Loucy (cell line): ENCODE measurements at regions not wholly inside any gene's neighbourhood (a gene's known extent, or its start where the extent isn't known, plus 50 kb on each side); places are given as distances from the start of the nearest gene placed in this dataset.

Experiments used
- H2AFZ ChIP-seq: fragments of 200-600 bp; sonication (generic); 2 replicates; pipeline ENCODE4 v1.6.0; 2016; ENCODE audit warnings: antibody characterized with exemption, mild to moderate bottlenecking, low read length, moderate library complexity
- H3F3A ChIP-seq: fragments of 200-600 bp; 2 replicates; pipeline ENCODE4 v1.6.0; 2016; ENCODE audit warnings: antibody characterized with exemption, low read depth, mild to moderate bottlenecking
- H3K27me3 ChIP-seq: fragments of 200-600 bp; sonication (generic); 2 replicates; pipeline ENCODE4 v1.6.1; 2014; ENCODE audit warnings: low read length, mild to moderate bottlenecking; ENCODE audit not compliant: insufficient read depth, poor library complexity, severe bottlenecking
- H3K36me3 ChIP-seq: fragments of 200-600 bp; sonication (generic); 2 replicates; pipeline ENCODE4 v1.6.1; 2016; ENCODE audit warnings: low read length; ENCODE audit not compliant: insufficient read depth
- H3K4me1 ChIP-seq: fragments of 200-600 bp; sonication (generic); 2 replicates; pipeline ENCODE4 v1.5.1; 2014; ENCODE audit warnings: low read length, mild to moderate bottlenecking; ENCODE audit not compliant: insufficient read depth, poor library complexity, severe bottlenecking
- H3K4me2 ChIP-seq: fragments of 200-600 bp; sonication (generic); 2 replicates; pipeline ENCODE4 v1.6.0; 2014; ENCODE audit warnings: antibody characterized with exemption, low read length, low read depth, mild to moderate bottlenecking; ENCODE audit not compliant: poor library complexity, severe bottlenecking
- H3K4me3 ChIP-seq: fragments of 200-600 bp; sonication (generic); 2 replicates; pipeline ENCODE4 v1.5.1; 2014; ENCODE audit warnings: low read length, mild to moderate bottlenecking, mixed read lengths; ENCODE audit not compliant: poor library complexity, severe bottlenecking
- H3K79me2 ChIP-seq: fragments of 200-600 bp; sonication (generic); 2 replicates; pipeline ENCODE4 v1.6.1; 2014; ENCODE audit warnings: low read length; ENCODE audit not compliant: insufficient read depth
- H3K9ac ChIP-seq: fragments of 200-600 bp; sonication (generic); 2 replicates; pipeline ENCODE4 v1.6.0; 2014; ENCODE audit warnings: mild to moderate bottlenecking, low read depth, low read length, moderate library complexity; ENCODE audit not compliant: poor library complexity, severe bottlenecking
- H3K9me2 ChIP-seq: fragments of 200-600 bp; sonication (generic); replicated peaks from 2 replicates; pipeline ENCODE4 v1.6.1; 2016; ENCODE audit warnings: low read depth, low read length, mixed read lengths
- H3K9me3 ChIP-seq: fragments of 200-600 bp; sonication (generic); 2 replicates; pipeline ENCODE4 v1.6.1; 2014; ENCODE audit warnings: mild to moderate bottlenecking, antibody characterized with exemption, low read length, low read depth; ENCODE audit not compliant: insufficient read depth
- H4K20me1 ChIP-seq: fragments of 200-600 bp; sonication (generic); 2 replicates; pipeline ENCODE4 v1.6.0; 2014; ENCODE audit warnings: antibody characterized with exemption, low read length, mild to moderate bottlenecking; ENCODE audit not compliant: insufficient read depth, poor library complexity, severe bottlenecking
- CTCF ChIP-seq: fragments of 200-600 bp; sonication (generic); conservative IDR thresholded peaks from 2 replicates; pipeline ENCODE4 v1.5.1; 2014; ENCODE audit warnings: mild to moderate bottlenecking, antibody characterized with exemption, low read length
- EZH2phosphoT487 ChIP-seq: fragments of 200-600 bp; IDR thresholded peaks from 2 replicates; pipeline ENCODE4 v1.6.1; 2018; ENCODE audit warnings: antibody characterized with exemption, mild to moderate bottlenecking, moderate library complexity, borderline replicate concordance

- Histone ChIP-seq H3K4me3 (no peak overlapping the region), H2AFZ (no peak overlapping the region), H4K20me1 (no peaks in the 10 kb centered on the region), H3K79me2 (no peaks in the 10 kb centered on the region), H3K4me2 (no peak overlapping the region), H3F3A (no peaks in the 10 kb centered on the region), H3K9ac (no peak overlapping the region), H3K4me1 (no peaks in the 10 kb centered on the region), H3K27me3 (no peaks in the 10 kb centered on the region), H3K9me2 (0 out of 2 replicates have a peak, but pooled peaks cover 2% of the 10 kb centered on the region), H3K36me3 (no peaks in the 10 kb centered on the region), H3K9me3 (no peaks in the 10 kb centered on the region)
- TF ChIP-seq CTCF (no peak), EZH2phosphoT487 (no peak)
These were observed 1459.9 kb upstream of the CELF4 start for GRCh38 chr18:39025531-39025930.

- TF ChIP-seq CTCF (no peak), EZH2phosphoT487 (no peak)
- Histone ChIP-seq H3K9me3 (no peaks in the 10 kb centered on the region; the same call in 1 of the 2 replicates), H3K4me1 (no peaks in the 10 kb centered on the region), H3K4me3 (no peak overlapping the region), H3F3A (no peaks in the 10 kb centered on the region), H2AFZ (no peak overlapping the region), H3K4me2 (no peak overlapping the region), H3K9me2 (0 out of 2 replicates have a peak, but pooled peaks cover 2% of the 10 kb centered on the region), H3K27me3 (no peaks in the 10 kb centered on the region), H3K36me3 (no peaks in the 10 kb centered on the region), H3K79me2 (no peaks in the 10 kb centered on the region), H4K20me1 (no peaks in the 10 kb centered on the region), H3K9ac (no peak overlapping the region)
These were observed 1454.4 kb upstream of the CELF4 start for GRCh38 chr18:39019989-39020388.

- no peak for TF ChIP-seq CTCF
- TF ChIP-seq EZH2phosphoT487 = no peak
- no peak overlapping the region for H3K4me2 ChIP-seq
- no peaks in the 10 kb centered on the region for H3F3A ChIP-seq
- H3K27me3 ChIP-seq = no peaks in the 10 kb centered on the region
- no peaks in the 10 kb centered on the region for H3K9me2 ChIP-seq
- no peak overlapping the region for H3K4me3 ChIP-seq
- H2AFZ ChIP-seq = no peak overlapping the region
- H3K36me3 ChIP-seq = no peaks in the 10 kb centered on the region
- no peaks in the 10 kb centered on the region for H3K79me2 ChIP-seq
- no peak overlapping the region for H3K9ac ChIP-seq
- H3K9me3 ChIP-seq = no peaks in the 10 kb centered on the region
- H4K20me1 ChIP-seq = no peaks in the 10 kb centered on the region
- H3K4me1 ChIP-seq = no peaks in the 10 kb centered on the region
These were observed 1441.7 kb upstream of the CELF4 start for GRCh38 chr18:39007031-39007902.
